ENCODE measurements at regions not wholly inside any gene's neighbourhood (a gene's known extent, or its start where the extent isn't known, plus 50 kb on each side); places are given as distances from the start of the nearest gene placed in this dataset.
"Not testable (repeated sequence)": the region's sequence is repeated elsewhere in the genome, so short reads cannot be mapped to it uniquely, and the experiment has no call there.

GRCh38 chr6:166724576-166724975 lies 97.5 kb upstream of the RPS6KA2 start:
- DNase-seq (ENCODE audit: low read depth) = no peak

- DNase-seq (ENCODE audit: low read depth) = no peak
Measured at GRCh38 chr6:166722785-166723184, 95.7 kb upstream of the RPS6KA2 start.

DNA sequence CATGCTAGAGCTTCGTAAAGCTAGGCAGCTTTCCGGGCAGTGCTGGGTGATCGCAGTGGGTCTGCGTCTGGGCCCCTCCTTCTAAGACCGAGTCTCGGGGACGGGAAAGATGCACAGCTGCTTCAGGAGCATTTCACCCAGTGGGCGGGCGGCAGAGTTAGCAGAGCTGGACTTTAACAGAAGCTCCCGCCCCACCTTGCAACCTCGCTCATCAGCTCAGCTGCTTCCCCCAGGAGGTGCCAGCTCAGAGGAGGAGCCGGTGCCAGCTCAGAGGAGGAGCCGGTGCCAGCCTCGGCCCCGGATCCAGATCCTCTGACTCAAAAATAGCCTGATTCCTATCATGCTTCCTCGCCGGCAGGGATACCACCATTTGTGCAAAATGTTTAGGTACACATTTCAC lies 94.5 kb upstream of the RPS6KA2 start:
- DNase-seq (ENCODE audit: low read depth) = no peak

GRCh38 chr6:166720856-166721255 lies 93.8 kb upstream of the RPS6KA2 start:
- no peak for DNase-seq (ENCODE audit: low read depth)

- DNase-seq (ENCODE audit: low read depth) = no peak
Measured at GRCh38 chr6:166719019-166719418, 92.0 kb upstream of the RPS6KA2 start.

- no peak for DNase-seq (ENCODE audit: low read depth)
Measured at GRCh38 chr6:166718516-166718915, 91.5 kb upstream of the RPS6KA2 start.

GRCh38 chr6:166716910-166717617 lies 90.0 kb upstream of the RPS6KA2 start:
- DNase-seq (ENCODE audit: low read depth) = no peak

DNA sequence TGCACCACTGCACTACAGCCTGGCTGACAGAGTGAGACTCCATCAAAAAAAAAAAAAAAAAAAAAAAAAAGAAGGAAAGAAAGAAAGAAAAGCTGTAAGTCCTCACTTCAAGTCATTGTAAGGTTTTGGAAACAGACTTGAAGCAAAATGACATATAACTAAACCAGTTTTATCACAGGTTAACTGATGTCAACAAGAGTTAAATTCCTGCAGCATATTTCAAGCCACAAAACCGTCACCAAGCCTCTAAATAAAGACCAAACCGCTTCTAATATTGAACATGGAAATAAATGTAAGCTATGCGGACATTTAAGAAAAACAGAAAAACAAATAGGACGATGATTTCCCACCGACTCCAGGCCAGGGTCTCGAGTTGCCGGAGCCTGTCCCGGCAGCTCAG lies 88.9 kb upstream of the RPS6KA2 start:
- no peak for DNase-seq (ENCODE audit: low read depth)

GRCh38 chr6:166715065-166715464 lies 88.0 kb upstream of the RPS6KA2 start:
- DNase-seq (ENCODE audit: low read depth) = no peak

- no peak for DNase-seq (ENCODE audit: low read depth)
Measured at GRCh38 chr6:166714581-166714980, 87.5 kb upstream of the RPS6KA2 start.

DNA sequence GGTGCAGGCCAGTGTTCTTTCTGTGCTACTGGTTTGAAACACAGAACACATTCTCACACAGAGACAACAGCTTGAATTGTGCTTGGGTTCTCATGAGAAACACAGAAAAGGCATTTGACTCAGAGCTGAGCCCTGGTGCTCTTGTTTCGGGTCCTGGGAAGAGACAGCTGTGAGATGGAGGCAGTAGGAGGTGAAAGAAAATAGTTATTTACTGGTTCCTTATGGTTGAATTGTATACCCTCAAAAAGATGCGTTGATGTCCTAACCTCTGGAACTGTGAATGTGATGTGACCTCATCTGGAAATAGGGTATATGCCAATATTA lies 87.1 kb upstream of the RPS6KA2 start:
- no peak for DNase-seq (ENCODE audit: low read depth)

DNA sequence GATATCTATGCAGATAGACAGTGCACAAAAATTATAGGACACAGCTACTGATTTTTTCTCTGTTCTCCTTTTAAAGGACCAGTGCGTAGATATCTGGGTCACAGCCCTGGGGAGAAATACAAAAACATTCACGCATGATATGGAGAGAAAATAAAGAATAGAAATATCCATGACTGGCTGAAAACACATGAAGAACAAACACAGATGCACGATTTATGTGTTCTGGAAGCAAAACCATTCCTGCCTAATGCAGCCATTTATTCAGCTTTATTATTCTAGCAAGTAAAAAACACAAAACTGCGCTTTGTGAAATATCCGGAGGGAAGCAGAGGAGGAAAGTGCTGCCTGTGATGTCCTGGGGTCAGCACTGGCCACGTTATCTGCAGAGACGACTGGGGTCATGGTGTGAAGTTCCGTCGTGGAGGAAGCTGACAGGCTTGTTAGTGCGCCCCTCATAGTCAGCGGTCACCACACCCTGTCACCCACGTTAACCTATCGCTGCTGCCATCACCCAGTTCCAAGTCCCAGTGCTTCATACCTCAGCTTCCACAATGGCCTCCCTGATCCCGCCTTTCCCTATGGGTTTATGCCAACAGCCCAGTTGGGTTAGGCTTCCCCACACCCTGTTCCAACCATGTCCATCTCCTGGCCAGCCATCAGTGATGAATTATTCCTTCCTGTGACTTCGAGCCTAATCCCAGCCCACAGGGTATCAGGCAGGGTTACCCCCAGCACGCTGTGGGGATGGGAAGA lies 86.6 kb upstream of the RPS6KA2 start:
- DNase-seq (ENCODE audit: low read depth) = no peak

GRCh38 chr6:166712286-166713228 lies 85.5 kb upstream of the RPS6KA2 start:
- no peak for DNase-seq (ENCODE audit: low read depth)

- no peak for DNase-seq (ENCODE audit: low read depth)
Measured at GRCh38 chr6:166710084-166710483, 83.0 kb upstream of the RPS6KA2 start.

DNA sequence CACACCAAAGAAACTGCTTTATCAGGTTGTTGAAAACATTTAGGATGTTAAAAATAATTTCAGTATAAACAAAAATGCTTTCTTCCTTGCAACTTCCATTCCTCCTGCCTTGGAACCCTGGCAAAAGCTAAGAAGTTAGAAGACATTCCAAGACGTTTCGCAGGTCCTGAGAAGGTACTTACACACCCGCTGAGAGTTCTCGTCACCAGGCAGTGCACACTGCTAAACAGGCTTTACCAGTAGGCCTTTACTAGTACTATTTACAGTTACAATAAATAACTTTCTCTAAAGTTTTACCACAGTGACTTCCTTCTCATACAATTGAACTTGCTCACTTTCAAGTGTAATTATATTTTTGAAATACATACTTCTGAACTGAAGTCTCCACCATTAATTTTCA lies 81.4 kb upstream of the RPS6KA2 start:
- no peak for DNase-seq (ENCODE audit: low read depth)

DNA sequence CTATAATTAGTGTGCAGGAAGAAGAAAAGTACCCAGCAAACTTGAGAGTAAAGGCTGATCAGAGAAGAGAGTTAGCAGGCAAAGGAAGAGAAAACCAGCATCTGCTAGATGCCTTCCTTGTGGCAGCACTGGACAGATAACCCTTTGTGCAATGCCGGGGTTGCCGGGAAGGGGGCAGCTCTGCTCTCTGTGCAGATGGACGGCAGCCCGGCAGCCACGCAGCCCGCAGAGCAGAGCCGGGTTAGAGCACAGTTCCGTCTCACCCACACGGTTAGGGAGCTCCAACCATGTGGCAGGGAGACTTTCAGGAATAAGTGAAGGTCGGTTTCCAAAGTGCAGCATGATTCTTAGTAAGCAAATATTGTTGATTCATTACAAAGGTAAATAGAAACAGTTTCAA lies 80.0 kb upstream of the RPS6KA2 start:
- peak; percentile 14 for DNase-seq (ENCODE audit: low read depth)

- no peak for DNase-seq (ENCODE audit: low read depth)
Measured at GRCh38 chr6:166705069-166705468, 78.0 kb upstream of the RPS6KA2 start.

DNA sequence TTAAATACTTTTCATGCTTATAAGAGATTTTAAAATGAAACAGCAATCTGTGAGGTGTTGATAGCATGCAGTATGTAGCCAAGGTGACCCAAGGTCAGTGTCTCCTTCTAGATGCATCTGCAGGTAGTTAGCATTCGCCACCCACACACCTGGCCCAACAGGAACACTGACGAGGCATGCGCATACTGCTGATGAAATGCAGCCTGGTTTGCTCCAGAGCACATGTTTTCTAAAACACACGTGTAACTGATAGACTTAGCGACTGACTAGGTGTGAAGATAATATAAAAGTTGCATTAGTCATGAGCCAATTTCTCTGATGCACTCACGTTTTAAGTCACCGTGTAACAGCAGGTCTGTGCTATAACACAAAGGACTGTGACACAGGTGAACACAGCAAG lies 77.1 kb upstream of the RPS6KA2 start:
- no peak for DNase-seq (ENCODE audit: low read depth)

DNA sequence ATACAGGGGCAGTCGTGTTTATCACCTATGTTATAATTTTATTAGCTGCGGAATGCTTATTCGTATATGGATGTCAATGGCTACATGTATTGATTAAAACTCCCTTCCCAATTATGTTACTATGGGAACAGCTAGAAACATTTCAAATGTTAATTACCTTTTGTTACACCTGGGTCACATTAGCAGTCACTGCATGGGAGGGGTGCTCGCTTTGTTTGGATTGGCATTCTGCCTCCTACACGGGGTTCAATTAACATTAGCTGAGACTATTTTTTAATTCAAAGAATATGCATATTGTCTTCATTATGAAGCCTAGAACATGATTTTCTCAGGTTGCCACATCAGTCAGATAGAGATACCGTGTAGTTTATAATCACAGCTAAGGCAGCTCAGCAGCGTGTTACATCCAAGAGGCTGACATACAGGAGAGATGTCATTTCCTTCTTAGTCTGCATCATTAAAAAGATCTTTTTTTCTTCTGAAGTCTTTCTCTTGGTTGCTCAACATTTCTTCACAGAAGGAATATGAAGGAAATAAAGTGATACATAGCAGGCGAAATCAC lies 76.2 kb upstream of the RPS6KA2 start:
- DNase-seq (ENCODE audit: low read depth) = no peak

DNA sequence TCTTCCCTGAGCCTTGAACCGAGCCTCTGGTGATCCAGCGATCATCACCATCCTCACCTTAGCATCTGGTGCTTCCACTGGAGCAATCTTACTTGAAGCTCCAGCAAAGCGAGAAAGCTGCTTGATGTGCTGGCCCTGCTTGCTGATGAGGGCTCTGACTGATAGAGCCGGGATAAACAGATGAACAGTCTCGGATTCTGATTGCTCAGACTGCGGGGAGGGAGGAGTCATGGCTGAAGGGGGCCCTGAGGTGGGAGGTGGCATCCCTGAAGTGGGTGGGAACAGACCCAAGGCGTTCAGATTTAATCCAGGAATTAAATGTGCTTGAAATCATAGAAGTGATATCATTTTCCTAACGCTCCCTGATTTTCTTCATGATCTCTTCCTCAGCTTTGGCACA lies 74.4 kb upstream of the RPS6KA2 start:
- not testable (repeated sequence) for DNase-seq (ENCODE audit: low read depth)

- DNase-seq (ENCODE audit: low read depth) = not testable (repeated sequence)
Measured at GRCh38 chr6:166700871-166701270, 73.8 kb upstream of the RPS6KA2 start.

GRCh38 chr6:166697113-166697512 lies 70.1 kb upstream of the RPS6KA2 start:
- no peak for DNase-seq (ENCODE audit: low read depth)
